C4-2B (cell line): ENCODE measurements at regions not wholly inside any gene's neighbourhood (a gene's known extent, or its start where the extent isn't known, plus 50 kb on each side); places are given as distances from the start of the nearest gene placed in this dataset.

Experiments used
- ZFX ChIP-seq: fragments of 450-650 bp; IDR thresholded peaks from 2 replicates; pipeline ENCODE4 v1.6.1; 2017
- TF ChIP-seq, protein P1 (sequence below): fragments of 450-650 bp; conservative IDR thresholded peaks from 2 replicates; pipeline ENCODE4 v1.5.1; 2017; ENCODE audit warnings: mild to moderate bottlenecking

DNA sequence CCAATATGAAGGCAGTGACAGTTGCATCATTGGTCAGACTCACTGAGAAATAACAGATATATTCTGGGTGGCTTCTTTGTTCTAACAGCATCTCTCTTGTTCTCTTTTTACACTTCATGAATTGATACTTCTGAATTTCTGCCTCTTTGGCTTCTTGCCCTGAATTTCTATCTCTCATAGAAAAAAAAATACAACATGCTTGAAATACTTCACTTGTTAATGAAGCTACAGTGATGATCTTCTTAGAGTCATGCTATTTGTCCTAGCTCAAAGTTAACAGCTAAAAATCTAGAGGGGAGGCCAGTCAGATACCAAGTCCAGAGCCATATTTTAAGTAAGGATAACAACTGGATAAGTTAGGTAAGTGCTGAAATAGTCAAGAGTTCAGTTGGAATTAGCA lies 597.2 kb upstream of the AGTR1 start:
- TF ChIP-seq, protein P1, sequence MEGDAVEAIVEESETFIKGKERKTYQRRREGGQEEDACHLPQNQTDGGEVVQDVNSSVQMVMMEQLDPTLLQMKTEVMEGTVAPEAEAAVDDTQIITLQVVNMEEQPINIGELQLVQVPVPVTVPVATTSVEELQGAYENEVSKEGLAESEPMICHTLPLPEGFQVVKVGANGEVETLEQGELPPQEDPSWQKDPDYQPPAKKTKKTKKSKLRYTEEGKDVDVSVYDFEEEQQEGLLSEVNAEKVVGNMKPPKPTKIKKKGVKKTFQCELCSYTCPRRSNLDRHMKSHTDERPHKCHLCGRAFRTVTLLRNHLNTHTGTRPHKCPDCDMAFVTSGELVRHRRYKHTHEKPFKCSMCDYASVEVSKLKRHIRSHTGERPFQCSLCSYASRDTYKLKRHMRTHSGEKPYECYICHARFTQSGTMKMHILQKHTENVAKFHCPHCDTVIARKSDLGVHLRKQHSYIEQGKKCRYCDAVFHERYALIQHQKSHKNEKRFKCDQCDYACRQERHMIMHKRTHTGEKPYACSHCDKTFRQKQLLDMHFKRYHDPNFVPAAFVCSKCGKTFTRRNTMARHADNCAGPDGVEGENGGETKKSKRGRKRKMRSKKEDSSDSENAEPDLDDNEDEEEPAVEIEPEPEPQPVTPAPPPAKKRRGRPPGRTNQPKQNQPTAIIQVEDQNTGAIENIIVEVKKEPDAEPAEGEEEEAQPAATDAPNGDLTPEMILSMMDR, result no peak
- no peak for TF ChIP-seq ZFX
